ENCODE measurements at regions not wholly inside any gene's neighbourhood (a gene's known extent, or its start where the extent isn't known, plus 50 kb on each side); places are given as distances from the start of the nearest gene placed in this dataset.

GRCh38 chr10:130531312-130531711 lies 395.1 kb downstream of the GLRX3 start:
- TF ChIP-seq CTCF (conservative IDR thresholded peaks at IDR 0.05; ENCODE audit: low read depth in 2 of 2) (no peak), POLR2AphosphoS5 (IDR thresholded peaks at IDR 0.05; ENCODE audit: low read depth) (no peak), EZH2 (IDR thresholded peaks at IDR 0.05; ENCODE audit: low read depth, unreplicated experiment) (no peak), ETS1 (IDR thresholded peaks at IDR 0.05) (no peak), JUNB (IDR thresholded peaks at IDR 0.05; ENCODE audit: unreplicated experiment) (no peak), CREB1 (CRISPR knock-in tag; IDR thresholded peaks at IDR 0.05; ENCODE audit: low read depth) (no peak), EZH2phosphoT487 (IDR thresholded peaks at IDR 0.05; ENCODE audit: unreplicated experiment) (no peak), ZNF331 (CRISPR knock-in tag; IDR thresholded peaks at IDR 0.05; ENCODE audit: low read depth) (no peak), ZNF114 (CRISPR knock-in tag; IDR thresholded peaks at IDR 0.05) (no peak), ZNF462 (CRISPR knock-in tag; IDR thresholded peaks at IDR 0.05) (no peak), STAT1 (IDR thresholded peaks at IDR 0.05; ENCODE audit: unreplicated experiment) (no peak), NANOG (IDR thresholded peaks at IDR 0.05; ENCODE audit: borderline replicate concordance) (no peak)
- TF ChIP-seq, protein P1, sequence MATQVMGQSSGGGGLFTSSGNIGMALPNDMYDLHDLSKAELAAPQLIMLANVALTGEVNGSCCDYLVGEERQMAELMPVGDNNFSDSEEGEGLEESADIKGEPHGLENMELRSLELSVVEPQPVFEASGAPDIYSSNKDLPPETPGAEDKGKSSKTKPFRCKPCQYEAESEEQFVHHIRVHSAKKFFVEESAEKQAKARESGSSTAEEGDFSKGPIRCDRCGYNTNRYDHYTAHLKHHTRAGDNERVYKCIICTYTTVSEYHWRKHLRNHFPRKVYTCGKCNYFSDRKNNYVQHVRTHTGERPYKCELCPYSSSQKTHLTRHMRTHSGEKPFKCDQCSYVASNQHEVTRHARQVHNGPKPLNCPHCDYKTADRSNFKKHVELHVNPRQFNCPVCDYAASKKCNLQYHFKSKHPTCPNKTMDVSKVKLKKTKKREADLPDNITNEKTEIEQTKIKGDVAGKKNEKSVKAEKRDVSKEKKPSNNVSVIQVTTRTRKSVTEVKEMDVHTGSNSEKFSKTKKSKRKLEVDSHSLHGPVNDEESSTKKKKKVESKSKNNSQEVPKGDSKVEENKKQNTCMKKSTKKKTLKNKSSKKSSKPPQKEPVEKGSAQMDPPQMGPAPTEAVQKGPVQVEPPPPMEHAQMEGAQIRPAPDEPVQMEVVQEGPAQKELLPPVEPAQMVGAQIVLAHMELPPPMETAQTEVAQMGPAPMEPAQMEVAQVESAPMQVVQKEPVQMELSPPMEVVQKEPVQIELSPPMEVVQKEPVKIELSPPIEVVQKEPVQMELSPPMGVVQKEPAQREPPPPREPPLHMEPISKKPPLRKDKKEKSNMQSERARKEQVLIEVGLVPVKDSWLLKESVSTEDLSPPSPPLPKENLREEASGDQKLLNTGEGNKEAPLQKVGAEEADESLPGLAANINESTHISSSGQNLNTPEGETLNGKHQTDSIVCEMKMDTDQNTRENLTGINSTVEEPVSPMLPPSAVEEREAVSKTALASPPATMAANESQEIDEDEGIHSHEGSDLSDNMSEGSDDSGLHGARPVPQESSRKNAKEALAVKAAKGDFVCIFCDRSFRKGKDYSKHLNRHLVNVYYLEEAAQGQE (IDR thresholded peaks at IDR 0.05; ENCODE audit: unreplicated experiment) = no peak

Data from GM23338 (cell line).